ENCODE measurements at regions not wholly inside any gene's neighbourhood (a gene's known extent, or its start where the extent isn't known, plus 50 kb on each side); places are given as distances from the start of the nearest gene placed in this dataset.

- peaks cover 0 to 23% (median 7%) of the 10 kb centered on the region in 4 donors for H3K9me3 ChIP-seq
- no peak overlapping the region for H3K4me3 ChIP-seq
- no peaks in the 10 kb centered on the region for H3K36me3 ChIP-seq
- no peaks in the 10 kb centered on the region for H3K4me1 ChIP-seq
- no peaks in the 10 kb centered on the region for H3K27me3 ChIP-seq
- H3K27ac ChIP-seq (replicated peaks in 1 of 4), result no peak overlapping the region
- intact Hi-C loops (cut with DNase I), result no loop called here
- WGBS, result 40% methylated on average over 1 of the region's 1 CpG
- no peak for DNase-seq (ENCODE audit: extremely low spot score)
- TF ChIP-seq POLR2A (IDR thresholded peaks at IDR 0.05; ENCODE audit: low read depth) (no peak), CTCF (IDR thresholded peaks at IDR 0.05) (no peak), POLR2AphosphoS5 (IDR thresholded peaks at IDR 0.05) (no peak)
Observed at GRCh38 chr6:165096868-165097267, 212.5 kb downstream of the C6orf118 start.

- H3K9me3 ChIP-seq, result peaks cover 0 to 23% (median 7%) of the 10 kb centered on the region in 4 donors
- no peak overlapping the region for H3K27ac ChIP-seq (replicated peaks in 1 of 4)
- no peaks in the 10 kb centered on the region for H3K27me3 ChIP-seq
- H3K4me3 ChIP-seq, result no peak overlapping the region
- TF ChIP-seq EP300 (IDR thresholded peaks at IDR 0.05) (no peak), CTCF (IDR thresholded peaks at IDR 0.05) (no peak), POLR2A (IDR thresholded peaks at IDR 0.05; ENCODE audit: low read depth) (no peak), POLR2AphosphoS5 (IDR thresholded peaks at IDR 0.05) (no peak)
- intact Hi-C loops (cut with DNase I), result no loop called here
- no peak for DNase-seq (ENCODE audit: extremely low spot score)
- H3K36me3 ChIP-seq, result no peaks in the 10 kb centered on the region
- H3K4me1 ChIP-seq, result no peaks in the 10 kb centered on the region
- WGBS, result 76% methylated on average over 4 of the region's 5 CpGs
Observed at GRCh38 chr6:165096209-165096608, 213.2 kb downstream of the C6orf118 start.

GRCh38 chr6:165092881-165093595 is 216.4 kb downstream of the C6orf118 start:
- no peak overlapping the region for H3K27ac ChIP-seq (replicated peaks in 1 of 4)
- WGBS, result 76% methylated on average over 6 of the region's 6 CpGs
- no peak overlapping the region for H3K4me3 ChIP-seq
- TF ChIP-seq EP300 (IDR thresholded peaks at IDR 0.05) (no peak), POLR2AphosphoS5 (IDR thresholded peaks at IDR 0.05) (no peak), CTCF (IDR thresholded peaks at IDR 0.05) (no peak), POLR2A (IDR thresholded peaks at IDR 0.05; ENCODE audit: low read depth) (no peak)
- H3K27me3 ChIP-seq, result no peaks in the 10 kb centered on the region
- H3K4me1 ChIP-seq, result no peaks in the 10 kb centered on the region
- DNase-seq (ENCODE audit: extremely low spot score), result no peak
- intact Hi-C loops (cut with DNase I), result no loop called here
- H3K36me3 ChIP-seq, result no peaks in the 10 kb centered on the region
- H3K9me3 ChIP-seq, result peaks cover 0 to 5% (median under 1%) of the 10 kb centered on the region in 4 donors

- TF ChIP-seq POLR2AphosphoS5 (IDR thresholded peaks at IDR 0.05) (no peak), CTCF (IDR thresholded peaks at IDR 0.05) (no peak)
- WGBS, result 46% methylated on average over 8 of the region's 8 CpGs
Observed at GRCh38 chr6:165091121-165091785, 218.2 kb downstream of the C6orf118 start.

More at GRCh38 chr6:165091121-165091785, 218.2 kb downstream of the C6orf118 start:
- no peaks in the 10 kb centered on the region for H3K9me3 ChIP-seq
- H3K4me3 ChIP-seq, result no peak overlapping the region
- no peaks in the 10 kb centered on the region for H3K36me3 ChIP-seq
- no peaks in the 10 kb centered on the region for H3K4me1 ChIP-seq
- intact Hi-C loops (cut with DNase I), result no loop called here
- no peak for DNase-seq (ENCODE audit: extremely low spot score)
- H3K27ac ChIP-seq (replicated peaks in 1 of 4), result no peak overlapping the region
- H3K27me3 ChIP-seq, result no peaks in the 10 kb centered on the region

Measured in esophagus muscularis mucosa (tissue), 4 donors.